ENCODE measurements at regions not wholly inside any gene's neighbourhood (a gene's known extent, or its start where the extent isn't known, plus 50 kb on each side); places are given as distances from the start of the nearest gene placed in this dataset.

- ATAC-seq (ENCODE audit: low read depth), result no peak
- H3K27ac ChIP-seq (ENCODE audit: poor library complexity, severe bottlenecking), result no peak overlapping the region
- no peaks in the 10 kb centered on the region for H3K9me3 ChIP-seq (ENCODE audit: severe bottlenecking)
- H3K36me3 ChIP-seq (ENCODE audit: low read depth), result no peaks in the 10 kb centered on the region
- DNase-seq (ENCODE audit: low spot score), result no peak
- H3K27me3 ChIP-seq (ENCODE audit: insufficient read depth, poor library complexity, severe bottlenecking), result no peaks in the 10 kb centered on the region
- no peak for TF ChIP-seq CTCF (IDR thresholded peaks at IDR 0.05; ENCODE audit: poor library complexity, severe bottlenecking)
- no peak overlapping the region for H3K4me3 ChIP-seq (ENCODE audit: severe bottlenecking)
- H3K4me1 ChIP-seq (ENCODE audit: insufficient read depth, poor library complexity, severe bottlenecking), result no peaks in the 10 kb centered on the region
These were observed 819.5 kb downstream of the KCNT2 start for GRCh38 chr1:195788721-195789120.

GRCh38 chr1:195785830-195786229 is 822.4 kb downstream of the KCNT2 start:
- Histone ChIP-seq H3K36me3 (ENCODE audit: low read depth) (no peaks in the 10 kb centered on the region), H3K9me3 (ENCODE audit: severe bottlenecking) (no peaks in the 10 kb centered on the region), H3K27ac (ENCODE audit: poor library complexity, severe bottlenecking) (no peak overlapping the region), H3K4me3 (ENCODE audit: severe bottlenecking) (no peak overlapping the region), H3K4me1 (ENCODE audit: insufficient read depth, poor library complexity, severe bottlenecking) (no peaks in the 10 kb centered on the region), H3K27me3 (ENCODE audit: insufficient read depth, poor library complexity, severe bottlenecking) (no peaks in the 10 kb centered on the region)
- TF ChIP-seq CTCF (IDR thresholded peaks at IDR 0.05; ENCODE audit: poor library complexity, severe bottlenecking), result no peak
- ATAC-seq (ENCODE audit: low read depth), result no peak
- no peak for DNase-seq (ENCODE audit: low spot score)

GRCh38 chr1:195773931-195774330 is 834.3 kb downstream of the KCNT2 start:
- no peak for DNase-seq (ENCODE audit: low spot score)
- no peaks in the 10 kb centered on the region for H3K9me3 ChIP-seq (ENCODE audit: severe bottlenecking)
- no peak overlapping the region for H3K27ac ChIP-seq (ENCODE audit: poor library complexity, severe bottlenecking)
- no peaks in the 10 kb centered on the region for H3K27me3 ChIP-seq (ENCODE audit: insufficient read depth, poor library complexity, severe bottlenecking)
- TF ChIP-seq CTCF (IDR thresholded peaks at IDR 0.05; ENCODE audit: poor library complexity, severe bottlenecking), result no peak
- ATAC-seq (ENCODE audit: low read depth), result no peak
- no peaks in the 10 kb centered on the region for H3K4me1 ChIP-seq (ENCODE audit: insufficient read depth, poor library complexity, severe bottlenecking)
- H3K36me3 ChIP-seq (ENCODE audit: low read depth), result no peaks in the 10 kb centered on the region
- no peak overlapping the region for H3K4me3 ChIP-seq (ENCODE audit: severe bottlenecking)

GRCh38 chr1:195769461-195769860 is 838.8 kb downstream of the KCNT2 start:
- DNase-seq (ENCODE audit: low spot score) (no peak), ATAC-seq (ENCODE audit: low read depth) (no peak)
- Histone ChIP-seq H3K36me3 (ENCODE audit: low read depth) (no peaks in the 10 kb centered on the region), H3K27ac (ENCODE audit: poor library complexity, severe bottlenecking) (no peak overlapping the region), H3K4me3 (ENCODE audit: severe bottlenecking) (no peak overlapping the region), H3K9me3 (ENCODE audit: severe bottlenecking) (no peaks in the 10 kb centered on the region), H3K4me1 (ENCODE audit: insufficient read depth, poor library complexity, severe bottlenecking) (peaks cover 7% of the 10 kb centered on the region), H3K27me3 (ENCODE audit: insufficient read depth, poor library complexity, severe bottlenecking) (no peaks in the 10 kb centered on the region)
- TF ChIP-seq CTCF (IDR thresholded peaks at IDR 0.05; ENCODE audit: poor library complexity, severe bottlenecking), result no peak

GRCh38 chr1:195768936-195769335 is 839.3 kb downstream of the KCNT2 start:
- no peaks in the 10 kb centered on the region for H3K27me3 ChIP-seq (ENCODE audit: insufficient read depth, poor library complexity, severe bottlenecking)
- no peak for ATAC-seq (ENCODE audit: low read depth)
- H3K36me3 ChIP-seq (ENCODE audit: low read depth), result no peaks in the 10 kb centered on the region
- TF ChIP-seq CTCF (IDR thresholded peaks at IDR 0.05; ENCODE audit: poor library complexity, severe bottlenecking), result no peak
- peaks cover 7% of the 10 kb centered on the region for H3K4me1 ChIP-seq (ENCODE audit: insufficient read depth, poor library complexity, severe bottlenecking)
- no peak overlapping the region for H3K27ac ChIP-seq (ENCODE audit: poor library complexity, severe bottlenecking)
- DNase-seq (ENCODE audit: low spot score), result no peak
- H3K4me3 ChIP-seq (ENCODE audit: severe bottlenecking), result no peak overlapping the region
- no peaks in the 10 kb centered on the region for H3K9me3 ChIP-seq (ENCODE audit: severe bottlenecking)

All from RWPE2 (cell line).